ENCODE measurements at regions not wholly inside any gene's neighbourhood (a gene's known extent, or its start where the extent isn't known, plus 50 kb on each side); places are given as distances from the start of the nearest gene placed in this dataset.

GRCh38 chr2:117126656-117127055, 687.8 kb upstream of the DDX18 start:
- no peaks in the 10 kb centered on the region for H3K36me3 ChIP-seq (replicated peaks; ENCODE audit: low read depth, low read length)
- no peaks in the 10 kb centered on the region for H4K20me1 ChIP-seq (ENCODE audit: insufficient read depth, low read length)
- H3K4me3 ChIP-seq (ENCODE audit: low read length): no peak overlapping the region
- no peak overlapping the region for H2AFZ ChIP-seq (ENCODE audit: low read depth, low read length)
- no peak overlapping the region for H3K27ac ChIP-seq (ENCODE audit: low read length)
- no peaks in the 10 kb centered on the region for H3K9me3 ChIP-seq (ENCODE audit: insufficient read depth, low read length)
- no peaks in the 10 kb centered on the region for H3K79me2 ChIP-seq (ENCODE audit: low read length)
- H3K27me3 ChIP-seq (ENCODE audit: low read depth, low read length): no peaks in the 10 kb centered on the region
- TF ChIP-seq EZH2phosphoT487 (IDR thresholded peaks at IDR 0.05; ENCODE audit: low read depth): no peak
- TF ChIP-seq CTCF (IDR thresholded peaks at IDR 0.05; ENCODE audit: low read depth, low read length): no peak
- no peaks in the 10 kb centered on the region for H3K4me1 ChIP-seq (ENCODE audit: low read length)
- no peak overlapping the region for H3K9ac ChIP-seq (ENCODE audit: low read length)
- H3K4me2 ChIP-seq (ENCODE audit: low read length): no peak overlapping the region

- H3K4me3 ChIP-seq (ENCODE audit: low read length): no peak overlapping the region
- H4K20me1 ChIP-seq (ENCODE audit: insufficient read depth, low read length): no peaks in the 10 kb centered on the region
- no peaks in the 10 kb centered on the region for H3K4me1 ChIP-seq (ENCODE audit: low read length)
- no peaks in the 10 kb centered on the region for H3K9me3 ChIP-seq (ENCODE audit: insufficient read depth, low read length)
- H2AFZ ChIP-seq (ENCODE audit: low read depth, low read length): no peak overlapping the region
- TF ChIP-seq EZH2phosphoT487 (IDR thresholded peaks at IDR 0.05; ENCODE audit: low read depth): no peak
- no peak for TF ChIP-seq CTCF (IDR thresholded peaks at IDR 0.05; ENCODE audit: low read depth, low read length)
- H3K4me2 ChIP-seq (ENCODE audit: low read length): no peak overlapping the region
- H3K27ac ChIP-seq (ENCODE audit: low read length): no peak overlapping the region
- H3K27me3 ChIP-seq (ENCODE audit: low read depth, low read length): no peaks in the 10 kb centered on the region
- H3K9ac ChIP-seq (ENCODE audit: low read length): no peak overlapping the region
- no peaks in the 10 kb centered on the region for H3K36me3 ChIP-seq (replicated peaks; ENCODE audit: low read depth, low read length)
- no peaks in the 10 kb centered on the region for H3K79me2 ChIP-seq (ENCODE audit: low read length)
Measured at GRCh38 chr2:117127680-117128079, 686.8 kb upstream of the DDX18 start.

- H3K4me2 ChIP-seq (ENCODE audit: low read length): no peak overlapping the region
- no peaks in the 10 kb centered on the region for H3K79me2 ChIP-seq (ENCODE audit: low read length)
- H3K4me1 ChIP-seq (ENCODE audit: low read length): no peaks in the 10 kb centered on the region
- no peaks in the 10 kb centered on the region for H3K36me3 ChIP-seq (replicated peaks; ENCODE audit: low read depth, low read length)
- H4K20me1 ChIP-seq (ENCODE audit: insufficient read depth, low read length): no peaks in the 10 kb centered on the region
- H3K4me3 ChIP-seq (ENCODE audit: low read length): no peak overlapping the region
- H2AFZ ChIP-seq (ENCODE audit: low read depth, low read length): no peak overlapping the region
- H3K27ac ChIP-seq (ENCODE audit: low read length): no peak overlapping the region
- H3K27me3 ChIP-seq (ENCODE audit: low read depth, low read length): no peaks in the 10 kb centered on the region
- TF ChIP-seq EZH2phosphoT487 (IDR thresholded peaks at IDR 0.05; ENCODE audit: low read depth) (no peak), CTCF (IDR thresholded peaks at IDR 0.05; ENCODE audit: low read depth, low read length) (no peak)
- no peak overlapping the region for H3K9ac ChIP-seq (ENCODE audit: low read length)
- no peaks in the 10 kb centered on the region for H3K9me3 ChIP-seq (ENCODE audit: insufficient read depth, low read length)
Measured at GRCh38 chr2:117128461-117128860, 686.0 kb upstream of the DDX18 start.

- no peaks in the 10 kb centered on the region for H3K79me2 ChIP-seq (ENCODE audit: low read length)
- no peaks in the 10 kb centered on the region for H4K20me1 ChIP-seq (ENCODE audit: insufficient read depth, low read length)
- H3K27me3 ChIP-seq (ENCODE audit: low read depth, low read length): no peaks in the 10 kb centered on the region
- H3K4me2 ChIP-seq (ENCODE audit: low read length): no peak overlapping the region
- no peak overlapping the region for H3K27ac ChIP-seq (ENCODE audit: low read length)
- H3K4me3 ChIP-seq (ENCODE audit: low read length): no peak overlapping the region
- TF ChIP-seq EZH2phosphoT487 (IDR thresholded peaks at IDR 0.05; ENCODE audit: low read depth) (no peak), CTCF (IDR thresholded peaks at IDR 0.05; ENCODE audit: low read depth, low read length) (no peak)
- no peaks in the 10 kb centered on the region for H3K9me3 ChIP-seq (ENCODE audit: insufficient read depth, low read length)
- H3K36me3 ChIP-seq (replicated peaks; ENCODE audit: low read depth, low read length): no peaks in the 10 kb centered on the region
- H2AFZ ChIP-seq (ENCODE audit: low read depth, low read length): no peak overlapping the region
- no peaks in the 10 kb centered on the region for H3K4me1 ChIP-seq (ENCODE audit: low read length)
- H3K9ac ChIP-seq (ENCODE audit: low read length): no peak overlapping the region
Measured at GRCh38 chr2:117137371-117137770, 677.1 kb upstream of the DDX18 start.

All from OCI-LY3 (cell line).